NCI-H446 (cell line): ENCODE measurements at regions not wholly inside any gene's neighbourhood (a gene's known extent, or its start where the extent isn't known, plus 50 kb on each side); places are given as distances from the start of the nearest gene placed in this dataset.

Experiments
- DNase-seq, 2 experiments: peaks; one replicate each; lab custom pipeline; 2025; lab: John Stamatoyannopoulos, UW

DNA sequence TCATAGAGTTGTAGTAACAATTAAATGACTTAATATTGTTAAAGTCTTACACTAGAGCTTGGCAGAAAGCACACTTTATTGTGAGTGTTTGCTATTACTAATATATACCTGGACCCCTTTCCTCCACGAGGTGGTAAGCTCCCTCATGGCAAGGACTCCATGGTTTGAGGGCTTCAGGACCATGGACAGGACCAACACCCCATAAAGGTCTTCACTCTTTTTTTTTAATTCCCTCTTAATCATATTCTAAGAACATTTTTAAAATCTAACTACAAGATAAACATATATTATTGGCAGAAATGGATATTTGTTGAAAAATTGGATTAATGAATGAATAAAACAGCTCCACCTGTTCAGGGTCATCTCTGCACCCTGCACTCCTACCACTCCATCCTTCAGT is 154.5 kb downstream of the CBLN1 start:
- DNase-seq: no peak

DNA sequence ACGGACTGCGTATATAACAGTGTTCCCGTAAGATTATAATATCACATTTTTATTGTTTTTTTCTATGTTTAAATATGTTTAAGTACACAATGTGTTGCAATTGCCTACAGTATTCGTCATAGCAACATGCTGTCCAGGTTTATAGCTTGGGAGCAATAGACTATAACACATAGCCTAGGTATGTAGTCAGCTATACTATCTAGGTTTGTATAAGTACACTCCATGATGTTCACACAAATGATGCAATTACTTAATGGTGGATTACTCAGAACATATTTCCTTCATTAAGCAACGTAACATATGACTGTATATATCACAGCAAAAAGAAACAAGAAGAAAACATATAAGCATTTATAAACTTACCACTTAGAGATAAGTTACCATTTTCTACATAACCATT is 160.0 kb downstream of the CBLN1 start:
- no peak for DNase-seq

- DNase-seq: no peak
Measured at GRCh38 chr16:49120631-49121030, 161.0 kb downstream of the CBLN1 start.

DNA sequence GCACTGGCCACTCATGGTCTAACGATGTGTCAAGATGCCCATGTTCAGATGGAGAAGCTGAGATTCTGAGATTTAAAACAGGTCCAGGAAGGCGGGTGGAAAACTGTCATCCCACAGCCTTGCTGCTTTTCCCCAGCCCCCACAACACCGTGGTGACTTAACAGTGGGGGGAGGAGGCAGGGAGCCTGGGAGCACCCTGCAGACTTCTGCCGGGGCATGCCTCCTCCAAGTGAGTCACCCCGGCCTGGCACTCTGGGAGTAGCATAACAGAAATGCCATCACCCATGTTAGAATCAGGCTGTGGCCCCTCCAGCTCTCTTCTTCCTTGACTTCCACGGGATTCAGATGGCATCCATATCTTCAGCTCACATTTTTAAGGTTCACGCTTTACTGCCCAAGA is 164.8 kb downstream of the CBLN1 start:
- DNase-seq: no peak

DNA sequence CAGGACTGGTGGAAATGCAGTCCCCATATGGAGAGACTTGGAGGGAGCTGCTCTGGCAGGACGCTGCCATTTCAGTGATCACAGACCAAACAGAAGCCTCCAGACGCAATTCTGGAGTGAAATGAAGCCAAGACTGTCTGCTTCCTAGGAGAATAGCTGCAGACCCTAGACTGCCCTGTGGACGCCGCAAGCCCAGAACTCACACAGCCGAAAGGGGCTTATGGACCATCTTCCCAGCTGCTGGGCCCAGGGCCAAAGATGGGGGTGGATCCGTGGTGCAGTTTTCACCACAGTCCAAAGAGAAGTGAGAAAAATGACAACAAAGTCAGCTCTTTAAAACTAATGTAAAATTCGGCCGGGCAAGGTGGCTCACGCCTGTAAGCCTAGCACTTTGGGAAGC is 165.7 kb downstream of the CBLN1 start:
- DNase-seq: no peak

DNA sequence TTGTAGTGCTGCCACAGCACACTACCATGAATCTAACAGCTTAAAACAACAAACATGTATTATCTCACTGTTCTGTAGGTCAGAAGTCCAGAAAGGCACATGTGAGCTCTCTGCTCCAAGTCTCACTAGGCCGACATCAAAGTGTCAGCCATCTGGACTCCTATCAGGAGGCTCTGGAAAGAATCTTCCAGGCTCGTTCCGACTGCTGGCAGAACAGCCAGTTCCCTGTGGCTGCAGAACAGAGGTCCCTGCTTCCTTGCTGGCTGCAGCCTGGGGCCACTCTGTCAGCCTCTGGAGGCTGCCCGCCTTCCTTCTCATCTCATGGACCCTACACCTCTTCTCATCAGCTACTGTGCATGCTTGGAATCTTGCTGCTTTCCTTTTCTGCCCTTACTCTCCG is 168.9 kb downstream of the CBLN1 start:
- no peak for DNase-seq

DNA sequence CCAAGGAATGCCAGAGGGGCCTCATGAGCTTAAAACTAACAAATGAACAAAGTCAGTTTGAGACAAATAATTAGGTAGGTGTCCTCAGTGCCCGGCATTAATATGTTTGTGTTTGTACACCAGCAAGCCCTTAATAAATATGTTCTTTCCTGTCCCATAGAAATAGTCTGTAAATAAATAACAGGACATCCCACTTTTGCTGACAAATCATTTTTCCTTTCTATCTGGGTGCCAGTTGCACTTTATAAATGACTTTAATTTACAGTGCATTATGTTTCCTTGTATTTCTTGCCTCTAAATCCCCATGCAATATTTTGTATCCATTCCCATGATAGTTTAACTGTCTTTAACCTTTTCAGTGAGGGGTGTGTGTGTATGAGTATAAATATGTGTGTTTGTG is 170.3 kb downstream of the CBLN1 start:
- DNase-seq: no peak

DNA sequence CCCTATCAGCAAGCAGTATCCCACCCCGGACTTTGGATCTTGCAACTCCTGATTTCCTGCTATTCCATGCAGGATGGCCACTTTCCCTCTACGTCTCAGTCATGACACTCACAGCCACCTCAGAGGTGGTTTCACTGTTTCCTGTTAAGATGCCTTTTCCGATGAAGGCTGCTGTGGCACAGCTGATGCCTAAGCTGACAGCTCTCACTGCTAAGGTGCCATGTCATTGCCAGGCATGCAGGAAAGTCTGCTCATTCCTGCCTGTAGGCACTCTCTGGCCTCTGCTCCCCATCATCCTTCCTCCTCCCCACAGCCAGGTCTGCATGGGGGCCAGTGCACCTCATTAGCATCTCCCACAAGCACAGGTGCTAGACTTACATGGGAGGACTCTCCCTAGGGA is 173.0 kb downstream of the CBLN1 start:
- DNase-seq: no peak

DNA sequence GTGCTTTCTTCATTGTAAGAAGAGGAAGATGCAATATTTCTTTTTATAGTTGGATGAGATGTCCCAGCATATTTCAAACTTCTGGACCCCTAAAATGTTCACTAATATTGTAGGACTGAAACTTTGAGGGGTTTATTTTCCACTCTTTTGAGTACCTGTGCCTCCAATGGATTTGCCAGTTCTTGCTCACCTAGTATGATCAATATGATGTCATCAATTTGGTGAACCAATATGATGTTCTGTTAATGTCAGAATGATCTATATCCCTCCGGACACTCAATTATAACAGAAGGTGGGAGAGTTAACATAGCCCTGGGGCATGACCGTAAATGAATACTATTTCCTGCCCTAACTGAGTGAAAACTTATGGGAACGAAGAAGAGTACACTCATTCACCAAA is 178.3 kb downstream of the CBLN1 start:
- DNase-seq: no peak

DNA sequence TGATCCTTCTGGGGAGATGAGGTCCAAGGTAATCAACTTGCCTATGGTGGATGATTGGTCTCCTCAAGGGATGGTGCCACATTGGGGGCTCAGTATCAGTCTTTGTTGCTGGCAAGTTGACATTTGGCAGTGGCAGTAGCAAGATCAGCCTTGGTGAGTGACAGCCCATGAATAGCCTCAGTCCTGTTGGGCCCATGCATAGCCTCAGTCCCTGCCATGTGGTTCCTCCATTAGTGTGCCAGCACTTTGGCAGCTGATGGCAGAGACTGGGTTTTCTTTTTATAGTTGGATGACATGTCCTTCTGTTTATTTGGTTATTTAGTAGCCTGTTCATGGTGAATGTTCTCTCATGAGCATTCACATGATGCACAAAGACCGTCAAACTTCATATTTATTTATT is 179.6 kb downstream of the CBLN1 start:
- DNase-seq: no peak

DNA sequence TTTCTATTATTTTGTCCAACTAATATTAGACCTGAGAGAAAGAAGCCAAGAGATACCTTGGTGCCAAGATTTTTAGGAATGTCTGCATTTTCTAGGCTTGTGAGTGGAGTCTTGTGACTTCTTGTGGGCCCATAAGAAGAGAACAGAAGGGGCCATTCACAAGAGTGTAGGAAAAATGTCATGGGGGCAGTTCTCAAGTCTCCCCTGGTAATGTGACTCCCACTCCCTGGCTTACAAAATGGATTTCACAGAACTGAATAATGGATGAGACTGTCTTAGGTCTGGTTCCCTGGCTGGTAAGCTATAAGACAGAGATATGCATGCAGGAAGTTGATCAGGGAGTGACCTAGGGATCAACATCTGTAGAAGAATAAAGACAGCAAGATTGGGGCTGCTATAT is 181.3 kb downstream of the CBLN1 start:
- no peak for DNase-seq

- DNase-seq: no peak
Measured at GRCh38 chr16:49097964-49098363, 183.7 kb downstream of the CBLN1 start.

DNA sequence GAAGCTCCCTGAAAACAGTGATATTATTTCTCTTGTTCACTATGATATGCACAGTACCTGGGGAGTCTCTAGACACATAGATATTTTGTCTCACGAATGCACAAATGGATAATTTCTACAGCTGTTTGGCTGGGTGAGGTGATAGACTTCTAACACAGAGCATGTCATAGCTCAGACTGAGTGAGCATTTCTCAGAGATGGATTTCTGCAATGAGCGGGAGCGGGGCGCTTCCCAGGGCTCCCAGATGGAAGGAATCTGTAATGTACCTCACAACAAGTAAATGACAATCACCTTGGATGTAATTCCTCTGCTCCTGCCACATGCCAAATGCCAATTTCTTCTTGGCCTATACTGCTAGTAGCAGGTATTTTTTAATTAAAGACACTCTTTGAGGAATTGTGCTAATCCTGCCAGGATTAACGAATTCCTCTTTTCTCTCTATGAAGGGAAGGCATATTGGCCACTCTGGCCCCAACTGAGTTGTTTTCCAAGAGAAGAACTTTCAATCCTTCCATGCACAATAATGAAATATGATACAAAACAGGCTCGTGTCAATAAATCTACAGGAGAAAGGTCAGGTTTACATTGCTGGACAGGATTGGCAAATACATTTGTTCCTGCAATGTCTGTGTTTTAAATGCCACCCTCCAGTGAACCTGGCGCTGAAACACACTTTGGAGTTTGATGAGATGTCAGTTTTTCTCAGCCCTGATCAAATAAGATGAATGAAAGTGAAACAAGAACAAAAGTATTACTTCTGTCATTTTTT is 185.3 kb downstream of the CBLN1 start:
- no peak for DNase-seq

GRCh38 chr16:49095539-49095938 is 186.1 kb downstream of the CBLN1 start:
- DNase-seq: no peak

DNA sequence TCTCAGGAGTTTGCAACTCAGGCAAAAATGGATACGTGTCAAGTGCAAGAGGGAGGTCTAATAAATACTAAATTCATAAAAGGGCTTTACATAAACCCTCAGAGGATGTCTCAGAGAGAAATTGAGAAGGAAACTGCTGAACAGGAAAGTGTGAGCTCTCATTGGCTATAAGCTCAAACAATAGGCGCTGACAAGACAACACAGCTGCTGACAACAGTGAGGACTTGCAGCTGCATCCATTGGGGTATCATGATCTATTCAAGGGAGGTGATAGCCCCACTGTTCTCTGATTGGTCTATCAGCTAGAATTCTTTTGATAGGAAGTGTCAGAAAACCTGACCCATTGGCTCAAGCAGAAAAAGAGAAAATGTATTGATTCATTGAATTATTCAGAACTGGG is 187.2 kb downstream of the CBLN1 start:
- DNase-seq: no peak

GRCh38 chr16:49093939-49094338 is 187.7 kb downstream of the CBLN1 start:
- DNase-seq: no peak

- no peak for DNase-seq
Measured at GRCh38 chr16:49092704-49093103, 188.9 kb downstream of the CBLN1 start.

- DNase-seq: no peak
Measured at GRCh38 chr16:49089533-49089932, 192.1 kb downstream of the CBLN1 start.

DNA sequence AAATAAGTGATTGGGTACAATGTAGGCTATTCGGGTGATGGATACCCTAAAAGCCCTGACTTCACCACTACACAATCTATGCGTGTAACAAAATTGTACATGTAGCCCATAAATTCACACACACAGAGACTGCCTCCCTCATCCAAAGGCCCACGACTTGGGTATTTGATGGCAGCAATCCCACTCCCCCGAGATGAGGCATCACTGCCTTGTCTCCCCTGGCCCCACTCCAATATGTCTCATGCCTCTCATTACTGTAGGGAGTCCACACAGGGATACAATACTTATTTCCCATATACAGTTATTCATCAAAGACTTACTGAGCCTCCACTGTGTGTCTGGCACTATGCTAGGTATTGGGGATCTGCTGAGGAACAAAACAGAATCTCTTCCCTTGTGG is 192.6 kb downstream of the CBLN1 start:
- no peak for DNase-seq

DNA sequence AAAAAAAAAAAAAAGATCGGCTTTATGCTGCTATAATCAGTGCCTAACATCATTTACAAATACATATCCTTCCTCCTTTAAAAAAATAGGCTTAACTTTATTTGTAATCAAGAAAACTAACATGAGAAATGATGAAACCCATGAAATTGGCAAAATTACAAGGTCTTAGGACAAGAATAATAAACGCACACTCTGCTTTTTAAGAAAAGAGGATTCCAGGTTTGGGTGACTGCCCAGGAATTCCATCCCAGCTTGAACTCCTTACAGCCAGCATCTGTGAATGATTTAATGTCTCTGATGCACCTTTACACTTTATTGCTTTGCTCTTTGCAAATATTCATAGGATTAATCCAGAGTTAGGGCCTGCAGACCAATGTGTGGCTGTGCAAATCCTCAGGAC is 196.0 kb downstream of the CBLN1 start:
- DNase-seq: no peak

DNA sequence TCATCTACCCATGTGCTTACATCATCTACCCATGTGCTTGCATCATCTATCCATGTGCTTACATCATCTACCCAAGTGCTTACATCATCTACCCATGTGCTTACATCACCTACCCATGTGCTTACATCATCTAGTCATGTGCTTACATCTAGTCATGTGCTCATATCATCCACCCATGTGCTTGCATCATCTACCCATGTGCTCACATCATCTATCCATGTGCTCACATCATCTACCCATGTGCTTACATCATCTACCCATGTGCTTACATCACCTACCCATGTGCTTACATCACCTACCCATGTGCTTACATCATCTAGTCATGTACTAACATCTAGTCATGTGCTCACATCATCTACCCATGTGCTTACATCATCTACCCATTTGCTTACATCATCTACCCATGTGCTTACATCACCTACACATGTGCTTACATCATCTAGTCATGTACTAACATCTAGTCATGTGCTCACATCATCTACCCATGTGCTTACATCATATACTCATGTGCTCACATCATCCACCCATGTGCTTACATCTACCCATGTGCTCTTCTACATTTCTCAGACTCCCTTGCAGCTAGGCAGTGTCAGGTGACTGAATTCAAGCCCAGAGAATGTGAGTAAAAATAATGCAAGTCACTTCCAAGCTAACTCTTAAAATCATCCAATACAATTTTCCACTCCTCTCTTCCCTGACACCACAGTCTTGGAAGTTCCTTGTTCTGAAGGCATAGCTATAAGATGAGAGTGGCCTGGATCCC is 196.8 kb downstream of the CBLN1 start:
- DNase-seq: no peak

GRCh38 chr16:49081554-49081953 is 200.1 kb downstream of the CBLN1 start:
- DNase-seq: no peak

GRCh38 chr16:49081086-49081485 is 200.6 kb downstream of the CBLN1 start:
- DNase-seq: no peak

GRCh38 chr16:49078571-49078970 is 203.1 kb downstream of the CBLN1 start:
- no peak for DNase-seq
